Nephron progenitor cell (in vitro differentiated cells): ENCODE measurements at regions not wholly inside any gene's neighbourhood (a gene's known extent, or its start where the extent isn't known, plus 50 kb on each side); places are given as distances from the start of the nearest gene placed in this dataset.

Experiments used
- DNase-seq: peaks from one replicate; pipeline ENCODE4 v3.0.0; 2021
- H3K27ac Mint-ChIP-seq: 2 replicates; pipeline ENCODE4 v1.8.0; 2021; ENCODE audit warnings: mild to moderate bottlenecking, moderate library complexity, mixed read lengths
- H3K27me3 Mint-ChIP-seq: 2 replicates; pipeline ENCODE4 v1.8.0; 2021; ENCODE audit warnings: mild to moderate bottlenecking, low read depth, mixed read lengths; ENCODE audit not compliant: poor library complexity
- H3K36me3 Mint-ChIP-seq: 2 replicates; pipeline ENCODE4 v1.8.0; 2021; ENCODE audit warnings: low read depth, mixed read lengths
- H3K4me1 Mint-ChIP-seq: 2 replicates; pipeline ENCODE4 v1.8.0; 2021; ENCODE audit warnings: mixed read lengths
- H3K4me3 Mint-ChIP-seq: 2 replicates; pipeline ENCODE4 v1.8.0; 2021; ENCODE audit warnings: mild to moderate bottlenecking, moderate library complexity, mixed read lengths
- H3K9me3 Mint-ChIP-seq: 2 replicates; pipeline ENCODE4 v1.8.0; 2021; ENCODE audit warnings: mild to moderate bottlenecking, moderate library complexity, mixed read lengths
- CTCF ChIP-seq: fragments of 200-600 bp; sonication (generic); IDR thresholded peaks from 2 replicates; pipeline ENCODE4 v1.5.0; 2021; ENCODE audit warnings: antibody characterized with exemption

DNA sequence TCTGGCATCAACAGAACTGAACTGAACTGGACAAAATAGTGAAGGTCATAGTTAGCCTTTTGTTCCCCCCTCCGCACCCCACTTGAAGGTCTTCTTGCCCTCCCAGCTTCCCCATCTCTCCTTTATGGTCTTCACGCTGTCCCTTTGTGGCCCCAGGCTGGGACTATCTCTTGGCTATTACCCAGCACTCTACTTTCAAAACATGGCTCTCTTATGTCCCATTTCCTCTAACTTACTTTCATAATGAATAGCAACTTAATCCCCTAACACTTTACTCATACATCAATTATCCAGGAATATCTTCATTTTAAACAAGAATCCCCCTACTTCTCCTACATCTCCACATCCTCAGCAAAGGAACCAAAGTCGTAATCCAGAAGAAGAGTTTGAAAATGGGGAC lies 135.3 kb upstream of the ITGB1 start:
- Mint-ChIP-seq H3K27me3 (peaks cover 8% of the 10 kb centered on the region), H3K4me1 (no peaks in the 10 kb centered on the region), H3K9me3 (peaks cover 45% of the 10 kb centered on the region), H3K27ac (no peak overlapping the region), H3K4me3 (no peak overlapping the region), H3K36me3 (peaks cover 7% of the 10 kb centered on the region)
- no peak for DNase-seq
- TF ChIP-seq CTCF = no peak

GRCh38 chr10:33092596-33092995 lies 134.6 kb upstream of the ITGB1 start:
- no peak for TF ChIP-seq CTCF
- peaks cover 44% of the 10 kb centered on the region for H3K9me3 Mint-ChIP-seq
- H3K36me3 Mint-ChIP-seq = peaks cover 7% of the 10 kb centered on the region
- peaks cover 13% of the 10 kb centered on the region for H3K27me3 Mint-ChIP-seq
- H3K4me3 Mint-ChIP-seq = no peak overlapping the region
- no peak for DNase-seq
- H3K4me1 Mint-ChIP-seq = no peaks in the 10 kb centered on the region
- H3K27ac Mint-ChIP-seq = no peak overlapping the region

- no peak overlapping the region for H3K27ac Mint-ChIP-seq
- H3K9me3 Mint-ChIP-seq = peaks cover 33% of the 10 kb centered on the region
- no peaks in the 10 kb centered on the region for H3K4me1 Mint-ChIP-seq
- H3K27me3 Mint-ChIP-seq = peaks cover 14% of the 10 kb centered on the region
- no peak overlapping the region for H3K4me3 Mint-ChIP-seq
- peaks cover 7% of the 10 kb centered on the region for H3K36me3 Mint-ChIP-seq
- DNase-seq = no peak
- no peak for TF ChIP-seq CTCF
Measured at GRCh38 chr10:33091201-33091600, 133.2 kb upstream of the ITGB1 start.

- no peak for DNase-seq
- H3K36me3 Mint-ChIP-seq = no peaks in the 10 kb centered on the region
- H3K4me1 Mint-ChIP-seq = no peaks in the 10 kb centered on the region
- H3K27ac Mint-ChIP-seq = no peak overlapping the region
- peaks cover 11% of the 10 kb centered on the region for H3K27me3 Mint-ChIP-seq
- TF ChIP-seq CTCF = no peak
- no peak overlapping the region for H3K4me3 Mint-ChIP-seq
- H3K9me3 Mint-ChIP-seq = peaks cover 15% of the 10 kb centered on the region
Measured at GRCh38 chr10:33088990-33089389, 131.0 kb upstream of the ITGB1 start.

- peaks cover 7% of the 10 kb centered on the region for H3K9me3 Mint-ChIP-seq
- TF ChIP-seq CTCF = no peak
- DNase-seq = no peak
- no peak overlapping the region for H3K4me3 Mint-ChIP-seq
- H3K27ac Mint-ChIP-seq = no peak overlapping the region
- H3K36me3 Mint-ChIP-seq = no peaks in the 10 kb centered on the region
- peaks cover 7% of the 10 kb centered on the region for H3K27me3 Mint-ChIP-seq
- H3K4me1 Mint-ChIP-seq = no peaks in the 10 kb centered on the region
Measured at GRCh38 chr10:33087922-33088321, 129.9 kb upstream of the ITGB1 start.

- no peak overlapping the region for H3K4me3 Mint-ChIP-seq
- peaks cover 6% of the 10 kb centered on the region for H3K4me1 Mint-ChIP-seq
- H3K9me3 Mint-ChIP-seq = peaks cover 4% of the 10 kb centered on the region
- no peaks in the 10 kb centered on the region for H3K36me3 Mint-ChIP-seq
- no peak overlapping the region for H3K27ac Mint-ChIP-seq
- DNase-seq = no peak
- TF ChIP-seq CTCF = no peak
- peaks cover 7% of the 10 kb centered on the region for H3K27me3 Mint-ChIP-seq
Measured at GRCh38 chr10:33087152-33087551, 129.1 kb upstream of the ITGB1 start.
